ENCODE measurements at regions not wholly inside any gene's neighbourhood (a gene's known extent, or its start where the extent isn't known, plus 50 kb on each side); places are given as distances from the start of the nearest gene placed in this dataset.
"Not testable (repeated sequence)": the region's sequence is repeated elsewhere in the genome, so short reads cannot be mapped to it uniquely, and the experiment has no call there.

DNA sequence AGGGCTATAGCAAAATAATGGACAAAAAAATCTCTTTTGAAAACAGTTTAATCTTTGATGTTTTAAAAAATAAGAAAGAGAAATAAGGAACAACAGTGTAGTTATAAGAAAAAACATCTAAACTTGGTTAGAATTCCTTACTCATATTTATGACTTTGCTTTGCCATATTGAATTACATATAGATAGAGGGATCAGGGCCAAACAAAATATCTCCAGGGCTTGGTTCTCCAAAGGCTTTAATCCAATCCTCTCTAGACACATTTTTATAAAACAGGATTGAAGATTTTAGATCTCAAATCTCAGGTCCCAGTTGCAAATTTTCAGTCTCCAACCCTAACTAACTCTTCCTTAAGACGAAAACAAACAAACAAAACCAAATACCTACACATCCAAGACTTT is 72.6 kb upstream of the RHOBTB1 start:
- POLR2A ChIA-PET, result no interaction called here
- TF ChIP-seq, protein P1, sequence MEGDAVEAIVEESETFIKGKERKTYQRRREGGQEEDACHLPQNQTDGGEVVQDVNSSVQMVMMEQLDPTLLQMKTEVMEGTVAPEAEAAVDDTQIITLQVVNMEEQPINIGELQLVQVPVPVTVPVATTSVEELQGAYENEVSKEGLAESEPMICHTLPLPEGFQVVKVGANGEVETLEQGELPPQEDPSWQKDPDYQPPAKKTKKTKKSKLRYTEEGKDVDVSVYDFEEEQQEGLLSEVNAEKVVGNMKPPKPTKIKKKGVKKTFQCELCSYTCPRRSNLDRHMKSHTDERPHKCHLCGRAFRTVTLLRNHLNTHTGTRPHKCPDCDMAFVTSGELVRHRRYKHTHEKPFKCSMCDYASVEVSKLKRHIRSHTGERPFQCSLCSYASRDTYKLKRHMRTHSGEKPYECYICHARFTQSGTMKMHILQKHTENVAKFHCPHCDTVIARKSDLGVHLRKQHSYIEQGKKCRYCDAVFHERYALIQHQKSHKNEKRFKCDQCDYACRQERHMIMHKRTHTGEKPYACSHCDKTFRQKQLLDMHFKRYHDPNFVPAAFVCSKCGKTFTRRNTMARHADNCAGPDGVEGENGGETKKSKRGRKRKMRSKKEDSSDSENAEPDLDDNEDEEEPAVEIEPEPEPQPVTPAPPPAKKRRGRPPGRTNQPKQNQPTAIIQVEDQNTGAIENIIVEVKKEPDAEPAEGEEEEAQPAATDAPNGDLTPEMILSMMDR (conservative IDR thresholded peaks at IDR 0.05; ENCODE audit: low read length), result no peak
- TF ChIP-seq EZH2phosphoT487 (IDR thresholded peaks at IDR 0.05; ENCODE audit: borderline replicate concordance, low read depth, low read length), result no peak
- H3K9me2 ChIP-seq (ENCODE audit: insufficient read depth, low read length), result no peaks in the 10 kb centered on the region
- no peaks in the 10 kb centered on the region for H3K4me1 ChIP-seq (ENCODE audit: insufficient read depth, low read length, poor library complexity, severe bottlenecking)
- DNase-seq (ENCODE audit: low spot score), result no peak
- no TSS peak for BruUV-seq (replicated peaks)
- intact Hi-C loops (cut with micrococcal nuclease; ENCODE audit: unreplicated experiment), result no loop called here
- no peak overlapping the region for H2AFZ ChIP-seq (ENCODE audit: low read length)
- CTCF ChIA-PET (ENCODE audit: unreplicated experiment), result no interaction called here
- H3K36me3 ChIP-seq (ENCODE audit: insufficient read depth, low read length), result no peaks in the 10 kb centered on the region
- no peak overlapping the region for H3K4me3 ChIP-seq (ENCODE audit: low read depth, low read length, poor library complexity, severe bottlenecking)
- no peak overlapping the region for H3K27ac ChIP-seq (ENCODE audit: low read depth, low read length, poor library complexity, severe bottlenecking)
- no peak overlapping the region for H3K4me2 ChIP-seq (ENCODE audit: low read length)
- no peaks in the 10 kb centered on the region for H3K79me2 ChIP-seq (ENCODE audit: insufficient read depth, low read depth, low read length)
- no peaks in the 10 kb centered on the region for H4K20me1 ChIP-seq (ENCODE audit: insufficient read depth, low read length)
- no peaks in the 10 kb centered on the region for H3K9me3 ChIP-seq (ENCODE audit: low read length)

DNA sequence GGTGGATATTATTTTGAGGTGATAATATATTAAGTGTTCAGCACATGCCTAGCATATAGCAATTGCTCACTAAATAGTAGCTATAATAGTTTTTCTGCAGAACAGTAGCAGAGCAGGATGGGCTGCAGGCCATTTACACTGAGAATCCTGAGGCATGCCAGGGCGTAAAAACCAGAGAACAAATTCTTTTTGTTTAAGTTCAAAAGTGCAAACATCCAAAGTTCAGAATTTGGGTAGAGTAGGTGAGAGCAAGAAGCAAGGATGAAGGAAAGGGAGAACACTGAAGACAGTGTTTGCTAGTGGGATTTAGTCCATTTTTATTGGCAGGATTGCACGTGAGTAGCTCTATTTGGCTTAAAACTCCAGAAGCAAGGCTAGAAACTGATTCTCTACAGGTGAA is 72.0 kb upstream of the RHOBTB1 start:
- H3K27ac ChIP-seq (ENCODE audit: low read depth, low read length, poor library complexity, severe bottlenecking), result no peak overlapping the region
- no peak overlapping the region for H3K4me2 ChIP-seq (ENCODE audit: low read length)
- TF ChIP-seq EZH2phosphoT487 (IDR thresholded peaks at IDR 0.05; ENCODE audit: borderline replicate concordance, low read depth, low read length), result no peak
- TF ChIP-seq, protein P1 (conservative IDR thresholded peaks at IDR 0.05; ENCODE audit: low read length), result no peak
- no peak overlapping the region for H3K4me3 ChIP-seq (ENCODE audit: low read depth, low read length, poor library complexity, severe bottlenecking)
- H3K36me3 ChIP-seq (ENCODE audit: insufficient read depth, low read length), result no peaks in the 10 kb centered on the region
- CTCF ChIA-PET (ENCODE audit: unreplicated experiment), result no interaction called here
- no peak overlapping the region for H2AFZ ChIP-seq (ENCODE audit: low read length)
- no TSS peak for BruUV-seq (replicated peaks)
- H3K9me3 ChIP-seq (ENCODE audit: low read length), result no peaks in the 10 kb centered on the region
- H3K9me2 ChIP-seq (ENCODE audit: insufficient read depth, low read length), result no peaks in the 10 kb centered on the region
- no peaks in the 10 kb centered on the region for H3K79me2 ChIP-seq (ENCODE audit: insufficient read depth, low read depth, low read length)
- POLR2A ChIA-PET, result no interaction called here
- intact Hi-C loops (cut with micrococcal nuclease; ENCODE audit: unreplicated experiment), result no loop called here
- no peaks in the 10 kb centered on the region for H3K4me1 ChIP-seq (ENCODE audit: insufficient read depth, low read length, poor library complexity, severe bottlenecking)
- no peak for DNase-seq (ENCODE audit: low spot score)
- H4K20me1 ChIP-seq (ENCODE audit: insufficient read depth, low read length), result no peaks in the 10 kb centered on the region

DNA sequence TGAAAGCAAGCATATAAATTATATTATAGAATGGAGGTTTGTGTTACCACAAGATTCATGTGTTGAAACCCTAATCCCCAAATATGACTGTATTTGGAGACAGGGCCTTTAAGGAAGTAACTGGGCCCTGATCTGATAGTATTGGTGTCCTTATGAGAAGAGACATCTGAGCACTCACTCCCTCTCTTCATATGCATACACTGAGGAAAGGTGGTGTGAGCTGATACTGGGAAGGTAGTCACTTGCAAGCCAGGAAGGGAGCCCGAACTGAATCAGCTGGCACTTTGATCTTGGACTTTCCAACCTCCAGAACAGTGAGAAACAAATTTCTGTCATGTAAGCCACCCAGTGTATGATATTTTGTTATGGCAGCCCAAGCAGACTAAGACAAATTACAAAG is 66.9 kb upstream of the RHOBTB1 start:
- no TSS peak for BruUV-seq (replicated peaks)
- CTCF ChIA-PET (ENCODE audit: unreplicated experiment), result no interaction called here

DNA sequence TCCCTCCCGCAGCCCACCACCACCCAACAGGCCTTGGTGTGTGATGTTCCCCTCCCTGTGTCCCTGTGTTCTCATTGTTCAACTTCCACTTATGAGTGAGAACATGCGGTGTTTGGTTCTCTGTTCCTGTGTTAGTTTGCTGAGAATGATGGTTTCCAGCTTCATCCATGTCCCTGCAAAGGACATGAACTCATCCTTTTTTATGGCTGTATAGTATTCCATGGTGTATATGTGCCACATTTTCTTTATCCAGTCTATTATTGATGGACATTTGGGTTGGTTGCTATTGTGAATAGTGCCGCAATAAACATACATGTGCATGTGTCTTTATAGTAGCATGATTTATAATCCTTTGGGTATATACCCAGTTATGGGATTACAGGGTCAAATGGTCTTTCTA is 59.1 kb upstream of the RHOBTB1 start:
- H3K27ac ChIP-seq (ENCODE audit: low read depth, low read length, poor library complexity, severe bottlenecking); H3K4me3 ChIP-seq (ENCODE audit: low read depth, low read length, poor library complexity, severe bottlenecking); H3K79me2 ChIP-seq (ENCODE audit: insufficient read depth, low read depth, low read length); H3K36me3 ChIP-seq (ENCODE audit: insufficient read depth, low read length); CTCF ChIA-PET (ENCODE audit: unreplicated experiment); H3K4me2 ChIP-seq (ENCODE audit: low read length); DNase-seq (ENCODE audit: low spot score); H3K4me1 ChIP-seq (ENCODE audit: insufficient read depth, low read length, poor library complexity, severe bottlenecking); H2AFZ ChIP-seq (ENCODE audit: low read length); H3K9me3 ChIP-seq (ENCODE audit: low read length); BruUV-seq (replicated peaks); H4K20me1 ChIP-seq (ENCODE audit: insufficient read depth, low read length); H3K9me2 ChIP-seq (ENCODE audit: insufficient read depth, low read length); intact Hi-C loops (cut with micrococcal nuclease; ENCODE audit: unreplicated experiment): not testable (repeated sequence)
- POLR2A ChIA-PET, result interaction anchor here (0.6 kb wide), 1 partner anchor 791 kb away, joined by 4 read pairs; no protein-coding TSS in a partner anchor

More for the DNA sequence above, 66.9 kb upstream of the RHOBTB1 start:
- Histone ChIP-seq H3K36me3 (ENCODE audit: insufficient read depth, low read length) (no peaks in the 10 kb centered on the region), H2AFZ (ENCODE audit: low read length) (no peak overlapping the region), H3K9me3 (ENCODE audit: low read length) (no peaks in the 10 kb centered on the region), H3K27ac (ENCODE audit: low read depth, low read length, poor library complexity, severe bottlenecking) (no peak overlapping the region), H3K4me3 (ENCODE audit: low read depth, low read length, poor library complexity, severe bottlenecking) (no peak overlapping the region), H4K20me1 (ENCODE audit: insufficient read depth, low read length) (no peaks in the 10 kb centered on the region), H3K4me2 (ENCODE audit: low read length) (no peak overlapping the region), H3K4me1 (ENCODE audit: insufficient read depth, low read length, poor library complexity, severe bottlenecking) (no peaks in the 10 kb centered on the region), H3K79me2 (ENCODE audit: insufficient read depth, low read depth, low read length) (no peaks in the 10 kb centered on the region), H3K9me2 (ENCODE audit: insufficient read depth, low read length) (no peaks in the 10 kb centered on the region)
- DNase-seq (ENCODE audit: low spot score), result no peak
- POLR2A ChIA-PET, result interaction anchor here (1.5 kb wide), 1 partner anchor 211 kb away, joined by 3 read pairs; no protein-coding TSS in a partner anchor
- intact Hi-C loops (cut with micrococcal nuclease; ENCODE audit: unreplicated experiment), result no loop called here
- no peak for TF ChIP-seq EZH2phosphoT487 (IDR thresholded peaks at IDR 0.05; ENCODE audit: borderline replicate concordance, low read depth, low read length)
- TF ChIP-seq, protein P1 (conservative IDR thresholded peaks at IDR 0.05; ENCODE audit: low read length), result no peak

Measured in OCI-LY7 (cell line).